ENCODE measurements at regions not wholly inside any gene's neighbourhood (a gene's known extent, or its start where the extent isn't known, plus 50 kb on each side); places are given as distances from the start of the nearest gene placed in this dataset.

- H3K23ac ChIP-seq (ENCODE audit: insufficient read length, low read depth, low read length) = no peak overlapping the region
- H3K9ac ChIP-seq (ENCODE audit: extremely low read depth, insufficient read length, low read length) = no peak overlapping the region
- no peak for DNase-seq
- no peaks in the 10 kb centered on the region for H3K79me2 ChIP-seq (ENCODE audit: insufficient read depth, low read length)
- no peak overlapping the region for H3K4me2 ChIP-seq (ENCODE audit: insufficient read depth, insufficient read length, low read length)
- no peak overlapping the region for H3K56ac ChIP-seq (ENCODE audit: insufficient read length, low read depth, low read length)
- no peak overlapping the region for H3K27ac ChIP-seq (ENCODE audit: insufficient read length, low read depth, low read length)
- H2BK5ac ChIP-seq (ENCODE audit: insufficient read length, low read length) = no peak overlapping the region
- Mint-ChIP-seq H3K27me3 (ENCODE audit: low read depth) (no peaks in the 10 kb centered on the region), H3K4me3 (no peak overlapping the region), H3K4me1 (no peaks in the 10 kb centered on the region), H3K27ac (no peak overlapping the region), H3K9me3 (peaks cover 0 to 4% of the 10 kb centered on the region in 2 experiments; a peak in 3 of 5 replicates), H3K36me3 (ENCODE audit: insufficient read depth in 1 of 3, low read depth in 3 of 3) (peaks cover 0 to 3% (median 0%) of the 10 kb centered on the region in 3 experiments; a peak in 2 of 7 replicates)
- no peak overlapping the region for H3K4ac ChIP-seq (ENCODE audit: low read depth, low read length)
- no peak overlapping the region for H4K5ac ChIP-seq (ENCODE audit: insufficient read length, low read depth, low read length)
- no peaks in the 10 kb centered on the region for H3K4me1 ChIP-seq (ENCODE audit: insufficient read depth, low read length)
- no peak overlapping the region for H2BK20ac ChIP-seq (ENCODE audit: low read depth, low read length, poor library complexity, severe bottlenecking)
- H2BK12ac ChIP-seq (ENCODE audit: insufficient read length, low read depth, low read length) = no peak overlapping the region
- H3K9me3 ChIP-seq (ENCODE audit: control insufficient read depth, low read depth, low read length) = no peaks in the 10 kb centered on the region
- no peaks in the 10 kb centered on the region for H3K79me1 ChIP-seq (ENCODE audit: insufficient read depth, low read depth, low read length, poor library complexity, severe bottlenecking)
- WGBS (ENCODE audit: extremely low coverage, insufficient read length, low lambda C conversion rate) = no CpG with 5 or more reads among the region's 4 CpGs
- H3K18ac ChIP-seq (ENCODE audit: insufficient read length, low read depth, low read length) = no peak overlapping the region
- no peak overlapping the region for H2AK5ac ChIP-seq (ENCODE audit: insufficient read length, low read length)
- no peak overlapping the region for H3K14ac ChIP-seq (ENCODE audit: insufficient read depth, low read length)
- H4K8ac ChIP-seq (replicated peaks; ENCODE audit: insufficient read length, low read depth, low read length) = no peak overlapping the region
- no peak overlapping the region for H2AFZ ChIP-seq (ENCODE audit: low read length)
- H3K23me2 ChIP-seq (ENCODE audit: insufficient read length, low read depth, low read length, poor library complexity, severe bottlenecking) = no peaks in the 10 kb centered on the region
- H4K20me1 ChIP-seq (ENCODE audit: control insufficient read depth, insufficient read depth, insufficient read length) = no peaks in the 10 kb centered on the region
- H2BK15ac ChIP-seq (ENCODE audit: low read depth, low read length) = no peak overlapping the region
- TF ChIP-seq, protein P1, sequence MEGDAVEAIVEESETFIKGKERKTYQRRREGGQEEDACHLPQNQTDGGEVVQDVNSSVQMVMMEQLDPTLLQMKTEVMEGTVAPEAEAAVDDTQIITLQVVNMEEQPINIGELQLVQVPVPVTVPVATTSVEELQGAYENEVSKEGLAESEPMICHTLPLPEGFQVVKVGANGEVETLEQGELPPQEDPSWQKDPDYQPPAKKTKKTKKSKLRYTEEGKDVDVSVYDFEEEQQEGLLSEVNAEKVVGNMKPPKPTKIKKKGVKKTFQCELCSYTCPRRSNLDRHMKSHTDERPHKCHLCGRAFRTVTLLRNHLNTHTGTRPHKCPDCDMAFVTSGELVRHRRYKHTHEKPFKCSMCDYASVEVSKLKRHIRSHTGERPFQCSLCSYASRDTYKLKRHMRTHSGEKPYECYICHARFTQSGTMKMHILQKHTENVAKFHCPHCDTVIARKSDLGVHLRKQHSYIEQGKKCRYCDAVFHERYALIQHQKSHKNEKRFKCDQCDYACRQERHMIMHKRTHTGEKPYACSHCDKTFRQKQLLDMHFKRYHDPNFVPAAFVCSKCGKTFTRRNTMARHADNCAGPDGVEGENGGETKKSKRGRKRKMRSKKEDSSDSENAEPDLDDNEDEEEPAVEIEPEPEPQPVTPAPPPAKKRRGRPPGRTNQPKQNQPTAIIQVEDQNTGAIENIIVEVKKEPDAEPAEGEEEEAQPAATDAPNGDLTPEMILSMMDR (conservative IDR thresholded peaks at IDR 0.05) = no peak
- H4K91ac ChIP-seq (ENCODE audit: insufficient read length, low read depth, low read length) = no peak overlapping the region
- H3T11ph ChIP-seq (ENCODE audit: low read length) = no peak overlapping the region
- H2BK120ac ChIP-seq (ENCODE audit: low read depth, low read length, poor library complexity, severe bottlenecking) = no peak overlapping the region
- H3K27me3 ChIP-seq (ENCODE audit: insufficient read depth, low read length) = no peaks in the 10 kb centered on the region
Observed at GRCh38 chr18:42183746-42184145, 228.7 kb downstream of the PIK3C3 start.
